WI38 (cell line): ENCODE measurements at regions not wholly inside any gene's neighbourhood (a gene's known extent, or its start where the extent isn't known, plus 50 kb on each side); places are given as distances from the start of the nearest gene placed in this dataset.

ENCODE experiments used
- H3K4me3 ChIP-seq: 2 replicates; pipeline ENCODE4 v1.5.1; 2011; ENCODE audit warnings: low read depth, mild to moderate bottlenecking, control low read depth, low read length
- CTCF ChIP-seq: IDR thresholded peaks from 2 replicates; pipeline ENCODE4 v1.5.1; 2012; ENCODE audit warnings: low read depth, mild to moderate bottlenecking, control low read depth, low read length

GRCh38 chr2:40642726-40643125 lies 190.8 kb upstream of the SLC8A1 start:
- TF ChIP-seq CTCF, result no peak
- no peak overlapping the region for H3K4me3 ChIP-seq

GRCh38 chr2:40646642-40647041 lies 194.8 kb upstream of the SLC8A1 start:
- TF ChIP-seq CTCF, result no peak
- no peak overlapping the region for H3K4me3 ChIP-seq

- TF ChIP-seq CTCF, result no peak
- no peak overlapping the region for H3K4me3 ChIP-seq
Measured at GRCh38 chr2:40652155-40652554, 200.3 kb upstream of the SLC8A1 start.

- TF ChIP-seq CTCF, result no peak
- H3K4me3 ChIP-seq, result no peak overlapping the region
Measured at GRCh38 chr2:40653829-40654228, 201.9 kb upstream of the SLC8A1 start.

- no peak overlapping the region for H3K4me3 ChIP-seq
- no peak for TF ChIP-seq CTCF
Measured at GRCh38 chr2:40654346-40654745, 202.5 kb upstream of the SLC8A1 start.

- no peak for TF ChIP-seq CTCF
- H3K4me3 ChIP-seq, result no peak overlapping the region
Measured at GRCh38 chr2:40658941-40659340, 207.1 kb upstream of the SLC8A1 start.

- no peak overlapping the region for H3K4me3 ChIP-seq
- TF ChIP-seq CTCF, result no peak
Measured at GRCh38 chr2:40665493-40666232, 213.8 kb upstream of the SLC8A1 start.
